ENCODE measurements at regions not wholly inside any gene's neighbourhood (a gene's known extent, or its start where the extent isn't known, plus 50 kb on each side); places are given as distances from the start of the nearest gene placed in this dataset.

DNA sequence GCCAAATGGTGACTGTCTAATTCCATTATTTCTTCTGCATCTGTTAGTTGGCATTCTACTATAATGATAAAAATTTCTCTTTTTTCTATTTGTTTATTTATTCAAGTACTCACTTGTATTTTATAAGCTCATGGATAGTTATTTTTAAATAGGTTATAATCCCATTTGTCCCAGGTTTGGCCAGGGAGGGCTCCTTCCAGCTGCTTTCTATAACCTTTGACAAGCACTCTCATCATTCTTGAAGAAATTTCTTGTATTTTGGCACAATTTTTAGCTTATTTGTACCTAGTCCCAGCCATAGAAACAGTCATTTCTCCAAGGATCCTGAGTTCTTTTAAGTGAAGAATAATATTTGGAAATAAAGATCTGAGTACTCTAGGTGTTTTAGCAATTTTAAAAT lies 1038.6 kb upstream of the AGA start:
- no peak for TF ChIP-seq CTCF (IDR thresholded peaks at IDR 0.05; ENCODE audit: low read depth, low read length)
- DNase-seq (ENCODE audit: extremely low read depth, low read depth) = no peak

DNA sequence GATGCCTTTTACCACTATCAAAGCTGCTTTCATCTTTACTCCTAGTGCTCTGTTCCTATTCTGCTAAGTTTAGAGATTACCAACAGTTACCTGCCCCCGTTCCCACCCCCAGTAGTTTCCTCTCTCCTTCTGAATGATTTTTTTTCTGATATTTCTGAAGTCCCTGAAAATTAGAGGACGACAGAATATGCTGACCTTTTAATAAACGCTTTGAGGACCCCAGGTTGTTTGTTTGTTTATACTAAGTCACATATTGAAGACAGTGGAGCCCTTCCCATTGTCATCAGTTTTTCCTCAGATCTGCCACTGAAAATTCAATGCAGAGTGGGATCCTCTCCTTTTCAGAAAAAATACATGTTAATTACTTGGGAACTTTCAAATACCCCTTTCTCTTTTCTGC lies 1039.3 kb upstream of the AGA start:
- no peak for TF ChIP-seq CTCF (IDR thresholded peaks at IDR 0.05; ENCODE audit: low read depth, low read length)
- no peak for DNase-seq (ENCODE audit: extremely low read depth, low read depth)

- DNase-seq (ENCODE audit: extremely low read depth, low read depth) = no peak
- no peak for TF ChIP-seq CTCF (IDR thresholded peaks at IDR 0.05; ENCODE audit: low read depth, low read length)
Measured at GRCh38 chr4:178523038-178523437, 1080.8 kb upstream of the AGA start.

GRCh38 chr4:178535939-178536579 lies 1093.8 kb upstream of the AGA start:
- no peak for TF ChIP-seq CTCF (IDR thresholded peaks at IDR 0.05; ENCODE audit: low read depth, low read length)
- DNase-seq (ENCODE audit: extremely low read depth, low read depth) = no peak

- no peak for DNase-seq (ENCODE audit: extremely low read depth, low read depth)
- TF ChIP-seq CTCF (IDR thresholded peaks at IDR 0.05; ENCODE audit: low read depth, low read length) = no peak
Measured at GRCh38 chr4:178553201-178553600, 1111.0 kb upstream of the AGA start.

DNA sequence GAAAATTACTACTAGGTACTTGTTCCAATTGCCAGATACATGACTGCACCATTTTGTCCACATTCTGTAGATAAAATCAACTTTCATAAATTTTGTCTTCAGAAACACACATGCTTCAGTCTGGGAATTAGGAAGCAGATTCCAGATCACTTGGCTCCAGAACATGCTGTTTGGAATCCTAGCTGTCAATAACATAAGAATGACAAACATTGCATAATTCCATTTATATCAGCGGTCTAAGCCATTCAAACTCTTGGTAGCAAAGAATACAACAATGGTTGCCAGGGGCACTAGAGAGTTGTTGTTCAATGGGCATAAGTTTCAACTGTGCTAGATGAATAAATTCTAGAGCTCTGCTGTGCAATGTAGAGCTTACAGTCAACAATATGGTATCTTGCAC lies 1112.1 kb upstream of the AGA start:
- TF ChIP-seq CTCF (IDR thresholded peaks at IDR 0.05; ENCODE audit: low read depth, low read length) = no peak
- no peak for DNase-seq (ENCODE audit: extremely low read depth, low read depth)

GRCh38 chr4:178556796-178557195 lies 1114.6 kb upstream of the AGA start:
- no peak for DNase-seq (ENCODE audit: extremely low read depth, low read depth)

More at GRCh38 chr4:178556796-178557195, 1114.6 kb upstream of the AGA start:
- TF ChIP-seq CTCF (IDR thresholded peaks at IDR 0.05; ENCODE audit: low read depth, low read length) = no peak
